HK-2 (cell line): ENCODE measurements at regions not wholly inside any gene's neighbourhood (a gene's known extent, or its start where the extent isn't known, plus 50 kb on each side); places are given as distances from the start of the nearest gene placed in this dataset.
"Not testable (repeated sequence)": the region's sequence is repeated elsewhere in the genome, so short reads cannot be mapped to it uniquely, and the experiment has no call there.

Experiments
- DNase-seq: peaks from one replicate; pipeline ENCODE4 v3.0.0-alpha.2; 2018; ENCODE audit not compliant: unreplicated experiment

GRCh38 chr6:168852376-168852884 lies 401.2 kb downstream of the THBS2 start:
- no peak for DNase-seq

DNA sequence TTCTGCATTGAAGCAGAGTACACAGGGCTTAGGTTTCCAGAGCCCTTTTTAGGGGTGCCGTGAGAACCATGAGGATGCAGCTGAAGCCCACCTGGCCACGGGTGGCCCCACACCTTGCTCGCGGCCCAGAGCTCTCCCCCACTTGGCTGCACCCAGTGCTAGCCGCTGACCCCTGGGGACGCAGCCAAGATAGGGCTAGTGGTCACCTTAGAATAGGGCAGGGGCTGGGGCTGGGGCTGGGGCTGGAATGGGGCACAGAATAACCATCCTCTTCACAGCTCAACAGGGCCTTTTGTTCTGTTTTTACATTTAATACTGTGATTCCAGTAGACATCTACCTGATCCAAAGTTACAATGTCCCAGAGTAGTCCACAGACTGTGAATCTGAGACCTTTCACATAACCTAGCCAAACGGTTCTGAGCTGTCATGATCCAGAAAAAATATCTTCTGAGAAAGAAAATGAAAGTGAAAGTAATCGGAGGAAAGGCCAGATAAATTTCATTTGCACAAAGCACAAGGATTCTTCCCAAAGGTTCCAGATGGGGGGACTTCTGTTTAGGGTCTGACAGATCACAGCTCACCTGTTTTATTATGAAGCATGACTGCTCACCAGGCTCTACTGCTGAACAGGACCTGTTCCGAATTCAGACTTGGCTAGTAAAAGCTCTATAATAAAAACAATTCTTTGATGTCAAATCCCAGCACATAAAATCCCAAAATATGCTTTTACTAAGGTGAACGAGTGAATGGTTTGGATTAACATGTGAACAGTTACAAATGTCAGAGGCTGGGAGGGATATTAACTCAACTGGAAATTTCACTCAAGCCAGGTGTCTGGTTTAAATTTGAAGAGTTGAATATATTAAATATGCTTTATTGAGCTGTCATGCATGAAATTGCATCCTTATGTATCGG lies 401.9 kb downstream of the THBS2 start:
- no peak for DNase-seq

DNA sequence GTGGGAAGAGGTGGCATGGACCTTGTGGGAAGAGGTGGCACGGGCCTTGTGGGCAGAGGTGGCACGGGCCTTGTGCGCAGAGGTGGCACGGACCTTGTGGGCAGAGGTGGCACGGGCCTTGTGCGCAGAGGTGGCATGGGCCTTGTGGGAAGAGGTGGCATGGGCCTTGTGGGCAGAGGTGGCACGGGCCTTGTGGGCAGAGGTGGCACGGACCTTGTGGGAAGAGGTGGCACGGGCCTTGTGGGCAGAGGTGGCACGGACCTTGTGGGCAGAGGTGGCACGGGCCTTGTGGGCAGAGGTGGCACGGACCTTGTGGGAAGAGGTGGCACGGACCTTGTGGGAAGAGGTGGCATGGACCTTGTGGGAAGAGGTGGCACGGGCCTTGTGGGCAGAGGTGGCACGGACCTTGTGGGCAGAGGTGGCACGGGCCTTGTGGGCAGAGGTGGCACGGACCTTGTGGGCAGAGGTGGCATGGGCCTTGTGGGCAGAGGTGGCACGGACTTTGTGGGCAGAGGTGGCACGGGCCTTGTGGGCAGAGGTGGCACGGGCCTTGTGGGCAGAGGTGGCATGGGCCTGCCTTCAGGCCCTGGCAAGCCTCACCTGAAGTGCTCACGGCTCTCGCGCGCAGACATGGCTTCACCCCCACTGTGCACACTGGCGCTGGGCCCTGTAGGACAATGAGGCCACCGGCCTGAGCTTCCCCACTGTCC lies 403.5 kb downstream of the THBS2 start:
- not testable (repeated sequence) for DNase-seq

GRCh38 chr6:168849459-168849858 lies 404.2 kb downstream of the THBS2 start:
- DNase-seq: no peak

- DNase-seq: no peak
Measured at GRCh38 chr6:168848797-168849196, 404.8 kb downstream of the THBS2 start.

DNA sequence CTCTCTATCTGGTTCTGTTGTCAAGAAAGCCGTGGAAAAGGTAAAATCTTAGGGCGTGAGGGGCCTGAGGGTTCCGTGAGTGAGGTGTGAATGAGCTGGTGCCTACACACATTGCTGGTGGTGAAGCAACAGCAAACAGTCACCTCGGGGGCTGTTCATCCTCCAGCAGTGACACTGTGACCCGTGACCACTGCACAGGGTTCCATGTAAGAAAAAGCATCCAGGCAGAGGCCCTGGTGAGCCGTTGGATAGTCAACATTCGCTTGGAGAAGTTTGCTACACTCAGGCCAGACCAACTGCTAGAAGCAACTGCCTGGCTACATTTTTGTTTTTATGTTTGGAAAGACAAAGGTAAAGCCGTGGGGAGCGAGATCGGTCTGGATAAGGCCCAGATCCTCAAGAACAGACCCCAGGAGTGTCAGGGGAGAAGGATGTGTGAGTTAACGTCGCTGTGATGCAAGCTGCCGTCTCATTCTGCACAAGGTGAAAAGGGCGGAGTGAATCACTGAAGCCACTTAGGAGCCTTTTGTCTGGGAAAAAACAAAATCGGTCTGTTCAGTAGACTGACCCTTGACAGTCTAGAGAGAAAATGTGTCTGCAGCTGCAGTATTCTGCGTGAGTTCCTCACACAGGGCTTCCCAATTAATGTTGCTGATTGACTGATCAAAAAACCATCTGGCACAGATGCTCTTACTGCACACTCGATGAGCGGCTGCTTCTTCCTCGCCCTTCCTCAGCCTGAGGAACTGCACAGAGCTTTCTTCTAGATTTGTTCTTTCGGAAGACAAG lies 404.0 kb downstream of the SMOC2 start:
- DNase-seq: no peak

GRCh38 chr6:168842632-168843212 lies 401.7 kb downstream of the SMOC2 start:
- not testable (repeated sequence) for DNase-seq

DNA sequence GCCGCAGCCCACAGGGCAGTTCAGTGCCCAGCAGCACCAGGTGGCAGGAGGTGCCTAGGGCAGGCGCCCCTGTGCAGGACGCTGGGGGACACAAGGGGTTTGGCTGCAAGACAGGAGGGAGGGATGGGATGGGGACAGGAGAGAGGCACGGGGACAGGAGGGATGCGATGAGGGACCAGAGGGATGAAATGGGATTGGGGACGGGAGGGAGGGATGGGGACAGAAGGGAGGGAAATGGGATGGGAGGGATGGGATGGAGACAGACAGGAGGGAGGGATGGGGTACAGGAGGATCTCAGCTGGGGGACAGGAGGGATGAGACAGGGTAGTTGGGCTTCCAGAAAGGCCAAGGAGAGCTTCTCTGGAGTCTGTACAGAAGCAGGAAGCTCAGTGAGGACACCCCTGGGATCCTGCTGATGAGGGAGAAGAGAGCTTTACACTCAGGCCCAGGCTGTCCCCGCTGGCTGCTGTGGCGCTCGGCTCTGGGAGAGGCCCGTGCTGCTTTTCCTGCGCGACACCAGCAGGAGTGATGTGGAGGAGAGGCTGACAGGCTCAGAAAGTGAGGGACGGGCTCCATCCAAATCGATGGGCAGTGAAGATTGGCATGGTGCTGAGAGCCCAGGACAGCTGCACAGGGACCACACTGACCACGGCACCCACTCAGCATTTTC lies 400.8 kb downstream of the SMOC2 start:
- no peak for DNase-seq

DNA sequence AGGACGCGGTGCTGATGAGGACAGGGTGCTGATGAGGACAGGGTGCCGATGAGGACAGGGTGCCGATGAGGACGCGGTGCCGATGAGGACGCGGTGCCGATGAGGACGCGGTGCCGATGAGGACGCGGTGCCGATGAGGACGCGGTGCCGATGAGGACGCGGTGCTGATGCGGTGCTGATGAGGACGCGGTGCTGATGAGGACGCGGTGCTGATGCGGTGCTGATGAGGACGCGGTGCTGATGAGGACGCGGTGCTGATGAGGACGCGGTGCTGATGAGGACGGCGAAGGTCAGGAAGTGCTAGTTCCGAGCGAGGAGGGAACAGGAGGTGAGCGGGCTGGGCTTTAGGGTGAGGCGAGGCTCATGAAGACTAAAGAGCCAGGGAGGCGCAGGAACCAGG lies 399.9 kb downstream of the SMOC2 start:
- DNase-seq: not testable (repeated sequence)

DNA sequence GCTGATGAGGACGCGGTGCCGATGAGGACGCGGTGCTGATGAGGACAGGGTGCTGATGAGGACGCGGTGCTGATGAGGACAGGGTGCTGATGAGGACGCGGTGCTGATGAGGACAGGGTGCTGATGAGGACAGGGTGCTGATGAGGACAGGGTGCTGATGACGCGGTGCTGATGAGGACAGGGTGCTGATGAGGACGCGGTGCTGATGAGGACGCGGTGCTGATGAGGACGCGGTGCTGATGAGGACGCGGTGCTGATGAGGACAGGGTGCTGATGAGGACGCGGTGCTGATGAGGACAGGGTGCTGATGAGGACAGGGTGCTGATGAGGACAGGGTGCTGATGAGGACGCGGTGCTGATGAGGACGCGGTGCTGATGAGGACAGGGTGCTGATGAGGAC lies 399.3 kb downstream of the SMOC2 start:
- DNase-seq: not testable (repeated sequence)

GRCh38 chr6:168838037-168838399 lies 397.0 kb downstream of the SMOC2 start:
- no peak for DNase-seq

- DNase-seq: no peak
Measured at GRCh38 chr6:168837254-168838036, 396.5 kb downstream of the SMOC2 start.

DNA sequence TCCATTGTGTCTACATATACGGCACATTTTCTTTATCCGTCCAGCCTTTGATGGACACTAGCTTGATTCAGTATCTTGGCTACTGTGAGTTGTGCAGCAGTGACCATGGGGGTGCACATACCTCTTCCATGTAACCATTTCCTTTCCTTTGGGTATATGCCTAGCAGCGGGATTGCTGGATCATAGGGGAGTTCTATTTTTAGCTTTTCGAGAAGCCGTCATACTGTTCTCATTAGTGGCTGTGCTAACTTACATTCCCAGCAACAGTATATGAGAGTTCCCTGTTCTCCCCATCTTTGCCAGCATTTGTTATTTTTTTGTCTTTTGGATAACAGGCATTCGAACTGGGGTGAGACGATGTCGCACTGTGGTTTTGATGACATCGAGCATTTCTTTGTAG lies 395.0 kb downstream of the SMOC2 start:
- no peak for DNase-seq

DNA sequence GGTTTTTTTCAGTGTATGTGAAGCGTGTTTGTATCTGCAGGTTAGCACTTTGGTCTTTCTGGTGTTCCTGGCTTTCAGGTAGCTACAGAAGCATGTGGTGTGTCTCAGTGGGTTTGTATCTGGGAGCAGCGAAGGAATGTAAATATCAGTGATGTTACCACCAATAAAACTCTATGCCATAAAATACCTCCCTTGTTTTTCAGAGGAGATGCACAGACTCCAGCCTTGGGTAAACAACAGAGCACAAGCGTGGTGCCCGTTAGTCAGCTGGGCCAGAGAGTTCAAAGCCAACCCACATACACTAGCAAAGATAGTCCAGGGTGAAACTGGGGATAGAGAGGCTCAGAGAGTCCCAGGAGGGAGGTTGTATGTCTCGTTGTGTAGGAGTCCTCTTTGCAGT lies 393.8 kb downstream of the SMOC2 start:
- no peak for DNase-seq

GRCh38 chr6:168834042-168834587 lies 393.1 kb downstream of the SMOC2 start:
- DNase-seq: no peak

DNA sequence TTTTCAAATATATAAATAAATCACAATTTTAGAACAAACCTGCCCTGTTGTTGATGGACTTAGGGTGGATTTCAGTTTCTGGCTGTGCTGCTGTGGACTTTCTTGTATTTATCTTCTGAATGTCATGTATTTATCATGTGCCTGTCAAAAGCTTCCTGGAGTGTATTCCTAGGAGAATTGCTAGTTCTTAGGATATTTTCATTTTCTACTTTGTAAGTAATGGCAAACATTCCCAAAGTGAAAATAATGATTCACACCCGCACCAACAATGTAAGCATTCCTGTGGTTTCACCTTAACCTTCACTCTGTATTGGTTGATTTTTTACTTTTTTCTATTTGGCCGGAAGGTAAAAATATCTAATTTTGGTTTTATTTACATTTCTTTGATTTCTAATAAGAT lies 387.8 kb downstream of the SMOC2 start:
- DNase-seq: no peak

GRCh38 chr6:168828035-168828434 lies 387.1 kb downstream of the SMOC2 start:
- no peak for DNase-seq

GRCh38 chr6:168827586-168827871 lies 386.5 kb downstream of the SMOC2 start:
- no peak for DNase-seq

- DNase-seq: no peak
Measured at GRCh38 chr6:168826726-168827585, 386.0 kb downstream of the SMOC2 start.

DNA sequence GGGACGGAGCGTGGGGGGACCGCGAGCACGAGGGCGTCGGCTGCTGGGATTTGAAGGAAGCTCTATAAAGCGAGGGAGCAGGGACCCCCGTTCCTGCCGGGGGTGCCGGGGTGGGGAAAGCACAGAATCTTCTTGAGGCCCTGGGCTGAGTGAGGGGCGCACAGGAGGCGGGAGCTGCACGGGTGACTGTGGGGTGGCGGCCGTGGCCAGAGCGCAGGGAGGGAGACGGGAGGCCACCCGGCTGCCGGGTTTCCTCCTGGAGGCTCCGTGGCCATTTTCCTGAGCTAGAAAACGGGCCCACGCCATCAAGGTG lies 385.1 kb downstream of the SMOC2 start:
- DNase-seq: no peak
